HEK293 (cell line): ENCODE measurements at regions not wholly inside any gene's neighbourhood (a gene's known extent, or its start where the extent isn't known, plus 50 kb on each side); places are given as distances from the start of the nearest gene placed in this dataset.

Experiments used
- CTCF ChIA-PET: fragments of 350-600 bp; formaldehyde crosslinking; extraction: SDS; loops from one replicate; lab custom pipeline; 2021; ENCODE audit warnings: antibody characterized with exemption; lab: Yijun Ruan, JAX
- POLR2A ChIA-PET: fragments of 300-600 bp; formaldehyde crosslinking; extraction: SDS; loops from one replicate; lab custom pipeline; 2020; ENCODE audit warnings: antibody characterized with exemption, inconsistent platforms; lab: Yijun Ruan, JAX
- H3K27ac ChIP-seq: fragments of 200-500 bp; sonication (Bioruptor generic); 2 replicates; pipeline ENCODE4 v1.5.1; 2014; ENCODE audit warnings: low read depth, low read length, control low read depth, inconsistent platforms; ENCODE audit errors: extremely low read depth
- H3K36me3 ChIP-seq, 2 experiments: fragments of 200-500 bp in 1 of 2; sonication (Bioruptor generic) in 1 of 2; 1 replicate in 1 of 2; 2 replicates in 1 of 2; pipeline ENCODE4 v1.5.1; 2014 to 2017; ENCODE audit warnings: inconsistent platforms in 2 of 2, low read length in 2 of 2; ENCODE audit not compliant: control insufficient read depth in 2 of 2, insufficient read depth in 1 of 2
- H3K4me1 ChIP-seq: fragments of 200-500 bp; sonication (Bioruptor generic); 2 replicates; pipeline ENCODE4 v1.5.1; 2014; ENCODE audit warnings: mild to moderate bottlenecking, low read length, inconsistent platforms; ENCODE audit not compliant: control insufficient read depth, insufficient read depth
- H3K4me3 ChIP-seq: 2 replicates; pipeline ENCODE4 v1.5.1; 2011; ENCODE audit warnings: low read depth, mild to moderate bottlenecking, control low read depth, low read length, moderate library complexity
- H3K9me3 ChIP-seq: fragments of 200-500 bp; sonication (Bioruptor generic); 2 replicates; pipeline ENCODE4 v1.5.1; 2014; ENCODE audit warnings: low read depth, low read length, inconsistent platforms; ENCODE audit not compliant: control insufficient read depth, insufficient read depth
- BCL6B ChIP-seq: fragments of 450-650 bp; formaldehyde crosslinking; IDR thresholded peaks from 2 replicates; pipeline ENCODE4 v1.5.1; 2017; ENCODE audit warnings: missing biosample characterization, missing genetic modification characterization
- GLIS2 ChIP-seq: fragments of 450-650 bp; formaldehyde crosslinking; IDR thresholded peaks from 2 replicates; pipeline ENCODE4 v1.5.1; 2016; ENCODE audit warnings: missing biosample characterization, missing genetic modification characterization
- IKZF3 ChIP-seq: fragments of 450-650 bp; IDR thresholded peaks from 2 replicates; pipeline ENCODE4 v1.5.0; 2018; ENCODE audit warnings: missing biosample characterization, mild to moderate bottlenecking, missing genetic modification characterization, moderate library complexity
- KLF8 ChIP-seq: fragments of 450-650 bp; formaldehyde crosslinking; IDR thresholded peaks from 2 replicates; pipeline ENCODE4 v1.5.1; 2016; ENCODE audit warnings: missing biosample characterization, missing genetic modification characterization
- KLF9 ChIP-seq: fragments of 450-650 bp; formaldehyde crosslinking; IDR thresholded peaks from 2 replicates; pipeline ENCODE4 v1.5.1; 2016; ENCODE audit warnings: missing biosample characterization, missing genetic modification characterization, low read depth
- OSR2 ChIP-seq: fragments of 450-650 bp; formaldehyde crosslinking; IDR thresholded peaks from 2 replicates; pipeline ENCODE4 v1.5.1; 2016; ENCODE audit warnings: missing biosample characterization, missing genetic modification characterization
- SETDB1 ChIP-seq: IDR thresholded peaks from one replicate; pipeline ENCODE4 v1.6.1; 2017; ENCODE audit warnings: mild to moderate bottlenecking, low read length, moderate library complexity, mixed read lengths; ENCODE audit not compliant: insufficient read length
- YY1 ChIP-seq: fragments of 450-650 bp; formaldehyde crosslinking; IDR thresholded peaks from 2 replicates; pipeline ENCODE4 v1.5.1; 2018; ENCODE audit warnings: missing biosample characterization, missing genetic modification characterization
- ZBTB1 ChIP-seq: fragments of 450-650 bp; formaldehyde crosslinking; IDR thresholded peaks from 2 replicates; pipeline ENCODE4 v1.5.1; 2016; ENCODE audit warnings: missing biosample characterization, missing genetic modification characterization
- ZBTB11 ChIP-seq: fragments of 450-650 bp; formaldehyde crosslinking; conservative IDR thresholded peaks from 2 replicates; pipeline ENCODE4 v1.5.1; 2016; ENCODE audit warnings: low read depth, missing biosample characterization, missing genetic modification characterization
- ZBTB26 ChIP-seq: fragments of 450-650 bp; formaldehyde crosslinking; optimal IDR thresholded peaks from 2 replicates; pipeline ENCODE3; 2016; ENCODE audit warnings: missing biosample characterization, mild to moderate bottlenecking, missing genetic modification characterization
- ZBTB48 ChIP-seq: fragments of 450-650 bp; formaldehyde crosslinking; IDR thresholded peaks from 2 replicates; pipeline ENCODE4 v1.5.1; 2016; ENCODE audit warnings: missing biosample characterization, missing genetic modification characterization
- ZBTB8A ChIP-seq: fragments of 450-650 bp; formaldehyde crosslinking; IDR thresholded peaks from 2 replicates; pipeline ENCODE4 v1.5.1; 2016; ENCODE audit warnings: missing biosample characterization, missing genetic modification characterization
- ZNF114 ChIP-seq: fragments of 450-650 bp; formaldehyde crosslinking; IDR thresholded peaks from 2 replicates; pipeline ENCODE4 v1.5.0; 2017; ENCODE audit warnings: missing biosample characterization, missing genetic modification characterization
- ZNF155 ChIP-seq: fragments of 450-650 bp; formaldehyde crosslinking; IDR thresholded peaks from 2 replicates; pipeline ENCODE4 v1.5.1; 2016; ENCODE audit warnings: missing biosample characterization, missing genetic modification characterization
- ZNF19 ChIP-seq: fragments of 450-650 bp; formaldehyde crosslinking; IDR thresholded peaks from 2 replicates; pipeline ENCODE4; 2016; ENCODE audit warnings: missing biosample characterization, missing genetic modification characterization, low read depth
- ZNF2 ChIP-seq: fragments of 450-650 bp; formaldehyde crosslinking; IDR thresholded peaks from 2 replicates; pipeline ENCODE4 v1.5.1; 2016; ENCODE audit warnings: missing biosample characterization, missing genetic modification characterization
- ZNF248 ChIP-seq: fragments of 450-650 bp; formaldehyde crosslinking; IDR thresholded peaks from 2 replicates; pipeline ENCODE4 v1.5.1; 2017; ENCODE audit warnings: missing biosample characterization, missing genetic modification characterization
- ZNF324 ChIP-seq: fragments of 450-650 bp; formaldehyde crosslinking; IDR thresholded peaks from 2 replicates; pipeline ENCODE4 v1.5.1; 2016; ENCODE audit warnings: missing biosample characterization, missing genetic modification characterization
- ZNF501 ChIP-seq: fragments of 450-650 bp; formaldehyde crosslinking; IDR thresholded peaks from 2 replicates; pipeline ENCODE4 v1.5.1; 2016; ENCODE audit warnings: missing biosample characterization, missing genetic modification characterization
- ZNF513 ChIP-seq: fragments of 450-650 bp; IDR thresholded peaks from 2 replicates; pipeline ENCODE4 v1.5.1; 2018; ENCODE audit warnings: missing biosample characterization, missing genetic modification characterization
- ZNF561 ChIP-seq: fragments of 450-650 bp; IDR thresholded peaks from 2 replicates; pipeline ENCODE4 v1.5.1; 2018; ENCODE audit warnings: missing biosample characterization, missing genetic modification characterization, borderline replicate concordance
- ZNF629 ChIP-seq: fragments of 450-650 bp; formaldehyde crosslinking; IDR thresholded peaks from 2 replicates; pipeline ENCODE4 v1.5.1; 2017; ENCODE audit warnings: missing biosample characterization, missing genetic modification characterization
- ZNF707 ChIP-seq: fragments of 450-650 bp; formaldehyde crosslinking; IDR thresholded peaks from 2 replicates; pipeline ENCODE4 v1.5.1; 2016; ENCODE audit warnings: missing biosample characterization, missing genetic modification characterization
- ZNF792 ChIP-seq: fragments of 450-650 bp; formaldehyde crosslinking; IDR thresholded peaks from 2 replicates; pipeline ENCODE4 v1.5.1; 2016; ENCODE audit warnings: missing biosample characterization, missing genetic modification characterization
- ZNF830 ChIP-seq: fragments of 450-650 bp; IDR thresholded peaks from 2 replicates; pipeline ENCODE4 v1.5.0; 2018; ENCODE audit warnings: missing biosample characterization, missing genetic modification characterization, low read depth, mild to moderate bottlenecking, moderate library complexity

- no peak overlapping the region for H3K27ac ChIP-seq
- TF ChIP-seq ZBTB48 (tag by site-specific recombination) (no peak), SETDB1 (no peak), ZNF561 (tag by site-specific recombination) (no peak), ZNF707 (tag by site-specific recombination) (no peak), ZNF248 (no peak), ZNF830 (tag by site-specific recombination) (no peak), KLF9 (tag by site-specific recombination) (no peak), ZNF792 (tag by site-specific recombination) (no peak)
- no peak overlapping the region for H3K4me3 ChIP-seq
- H3K9me3 ChIP-seq, result no peaks in the 10 kb centered on the region
- POLR2A ChIA-PET, result no interaction called here
- CTCF ChIA-PET, result no interaction called here
- no peaks in the 10 kb centered on the region for H3K36me3 ChIP-seq
- no peaks in the 10 kb centered on the region; the same call in 1 of the 2 replicates for H3K4me1 ChIP-seq
These were observed 321.5 kb upstream of the PKDCC start for GRCh38 chr2:41726364-41726763.

- Histone ChIP-seq H3K4me1 (no peaks in the 10 kb centered on the region; the same call in 1 of the 2 replicates), H3K27ac (no peak overlapping the region), H3K9me3 (no peaks in the 10 kb centered on the region), H3K4me3 (no peak overlapping the region), H3K36me3 (no peaks in the 10 kb centered on the region)
- POLR2A ChIA-PET, result no interaction called here
- CTCF ChIA-PET, result no interaction called here
- TF ChIP-seq ZNF324 (tag by site-specific recombination), result no peak
- no peak for TF ChIP-seq KLF8 (tag by site-specific recombination)
- TF ChIP-seq ZBTB8A (tag by site-specific recombination), result no peak
- no peak for TF ChIP-seq OSR2 (tag by site-specific recombination)
- TF ChIP-seq ZBTB26 (tag by site-specific recombination), result no peak
- TF ChIP-seq ZBTB11 (tag by site-specific recombination), result no peak
These were observed 320.7 kb upstream of the PKDCC start for GRCh38 chr2:41727152-41727551.

- ChIA-PET CTCF (no interaction called here), POLR2A (no interaction called here)
- no peaks in the 10 kb centered on the region for H3K36me3 ChIP-seq
- no peak overlapping the region for H3K4me3 ChIP-seq
- no peaks in the 10 kb centered on the region; the same call in 1 of the 2 replicates for H3K4me1 ChIP-seq
- H3K9me3 ChIP-seq, result no peaks in the 10 kb centered on the region
- H3K27ac ChIP-seq, result no peak overlapping the region
- no peak for TF ChIP-seq ZNF114 (tag by site-specific recombination)
- no peak for TF ChIP-seq ZNF155 (tag by site-specific recombination)
- no peak for TF ChIP-seq ZBTB1 (tag by site-specific recombination)
- no peak for TF ChIP-seq ZNF19 (tag by site-specific recombination)
- no peak for TF ChIP-seq BCL6B
- no peak for TF ChIP-seq GLIS2 (tag by site-specific recombination)
- no peak for TF ChIP-seq YY1 (tag by site-specific recombination)
- TF ChIP-seq ZNF513 (tag by site-specific recombination), result no peak
- no peak for TF ChIP-seq IKZF3
- no peak for TF ChIP-seq ZNF629 (tag by site-specific recombination)
- no peak for TF ChIP-seq ZNF248
- TF ChIP-seq ZNF501 (tag by site-specific recombination), result no peak
- no peak for TF ChIP-seq ZNF2 (tag by site-specific recombination)
These were observed 320.1 kb upstream of the PKDCC start for GRCh38 chr2:41727711-41728110.
